Spinal cord (tissue), 9 donors: ENCODE measurements at regions not wholly inside any gene's neighbourhood (a gene's known extent, or its start where the extent isn't known, plus 50 kb on each side); places are given as distances from the start of the nearest gene placed in this dataset.

Experiments
- DNase-seq, 6 donors: peaks; one replicate each; pipeline versions ENCODE4 v3.0.0 to v3.0.0-alpha.2; 2013 to 2015; ENCODE audit warnings: low spot score in 6 of 6, low read depth in 4 of 6
- H3K27ac ChIP-seq: one replicate; pipeline ENCODE4 v1.5.1; 2013; ENCODE audit warnings: low read depth, low read length, control low read depth
- H3K27me3 ChIP-seq: one replicate; pipeline ENCODE4 v1.6.1; 2013; ENCODE audit warnings: low read length; ENCODE audit not compliant: control insufficient read depth, insufficient read depth
- H3K36me3 ChIP-seq: one replicate; pipeline ENCODE4 v1.6.1; 2013; ENCODE audit warnings: low read length; ENCODE audit not compliant: control insufficient read depth, insufficient read depth
- H3K4me1 ChIP-seq: one replicate; pipeline ENCODE4 v1.6.1; 2013; ENCODE audit warnings: low read length; ENCODE audit not compliant: control insufficient read depth, insufficient read depth
- H3K4me3 ChIP-seq: one replicate; pipeline ENCODE4 v1.5.1; 2013; ENCODE audit warnings: low read depth, low read length, control low read depth
- H3K9me3 ChIP-seq: one replicate; pipeline ENCODE4 v1.6.1; 2013; ENCODE audit warnings: low read length; ENCODE audit not compliant: control insufficient read depth, insufficient read depth
- WGBS: methylation state at CpG from one replicate; pipeline ENCODE4 v1.1.5; 2013; ENCODE audit warnings: missing lambda C conversion rate; ENCODE audit not compliant: insufficient coverage; 5-methylcytosine and 5-hydroxymethylcytosine counted together
- donor health status: healthy.

DNA sequence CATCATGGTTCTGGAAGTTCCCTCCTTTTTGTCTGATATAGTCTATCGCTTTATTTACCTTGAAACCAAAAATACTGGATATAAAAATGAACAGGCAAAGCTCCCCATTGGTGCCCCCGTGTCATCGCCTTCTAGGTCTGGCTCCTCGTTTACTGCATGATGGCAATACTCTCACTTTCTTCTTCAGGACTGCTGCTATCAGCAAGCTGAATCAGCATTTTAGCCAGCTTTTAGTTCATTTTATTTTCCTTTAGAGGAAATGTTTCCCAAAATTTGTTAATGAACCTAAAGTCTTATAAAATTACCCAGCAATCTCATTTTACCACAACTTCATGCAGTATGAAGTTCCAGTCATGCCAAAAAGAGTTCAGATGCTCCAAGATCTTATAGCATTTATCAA lies 80.5 kb downstream of the ZIC3 start:
- 40% methylated on average over 1 of the region's 4 CpGs for WGBS
- Histone ChIP-seq H3K9me3 (no peaks in the 10 kb centered on the region), H3K27ac (no peak overlapping the region), H3K27me3 (no peaks in the 10 kb centered on the region), H3K4me3 (no peak overlapping the region), H3K4me1 (no peaks in the 10 kb centered on the region), H3K36me3 (no peaks in the 10 kb centered on the region)
- no peak for DNase-seq

GRCh38 chrX:137651647-137652046 lies 85.7 kb downstream of the ZIC3 start:
- WGBS: 47% methylated on average over 1 of the region's 2 CpGs
- Histone ChIP-seq H3K27me3 (no peaks in the 10 kb centered on the region), H3K9me3 (no peaks in the 10 kb centered on the region), H3K4me1 (no peaks in the 10 kb centered on the region), H3K27ac (no peak overlapping the region), H3K36me3 (no peaks in the 10 kb centered on the region), H3K4me3 (no peak overlapping the region)
- DNase-seq: no peak

DNA sequence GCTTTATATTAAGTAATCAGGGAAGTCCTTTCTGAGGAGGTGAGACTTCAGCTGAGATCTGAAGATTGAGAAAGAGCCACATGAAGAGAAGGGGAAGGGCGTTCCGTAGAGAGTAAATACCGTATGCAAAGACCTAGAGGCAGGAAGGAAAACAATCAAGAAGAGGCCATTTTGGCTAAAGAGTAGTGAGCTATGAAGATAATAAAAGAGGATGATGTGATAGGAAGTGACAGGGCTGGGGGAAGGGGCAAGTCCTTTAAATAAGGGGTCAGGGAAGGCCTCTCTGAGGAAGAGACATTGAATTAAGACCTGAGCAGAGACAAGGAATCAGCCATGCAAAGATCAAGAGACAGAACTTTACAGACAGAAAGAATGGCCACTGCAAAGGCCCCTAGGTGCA lies 86.2 kb downstream of the ZIC3 start:
- no peaks in the 10 kb centered on the region for H3K27me3 ChIP-seq
- 74% methylated on average over 3 of the region's 3 CpGs for WGBS
- no peaks in the 10 kb centered on the region for H3K9me3 ChIP-seq
- H3K4me3 ChIP-seq: no peak overlapping the region
- H3K36me3 ChIP-seq: no peaks in the 10 kb centered on the region
- DNase-seq: no peak
- H3K27ac ChIP-seq: no peak overlapping the region
- no peaks in the 10 kb centered on the region for H3K4me1 ChIP-seq

DNA sequence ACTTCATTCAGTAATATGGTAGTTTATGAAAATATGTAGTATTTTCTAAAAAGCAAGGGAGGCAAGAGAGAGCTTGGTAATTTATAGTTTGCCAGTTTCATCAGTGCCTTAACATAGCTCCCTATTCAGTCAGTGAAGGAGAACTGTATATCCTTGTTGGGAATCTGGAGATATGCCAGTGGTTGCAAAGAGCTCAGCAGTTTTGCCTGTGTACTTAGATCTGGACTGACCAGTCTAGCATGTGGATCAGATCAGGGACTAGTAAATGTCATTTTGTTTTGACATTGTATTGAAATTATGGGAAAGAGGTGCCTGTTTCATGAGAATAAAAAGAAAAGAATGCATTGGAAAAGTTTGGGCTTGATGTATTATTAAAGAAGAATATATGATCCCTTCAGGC lies 88.6 kb downstream of the ZIC3 start:
- no peaks in the 10 kb centered on the region for H3K9me3 ChIP-seq
- H3K4me3 ChIP-seq: no peak overlapping the region
- H3K27me3 ChIP-seq: no peaks in the 10 kb centered on the region
- no peak overlapping the region for H3K27ac ChIP-seq
- DNase-seq: peak in 3 of 6 donors; percentile 7 to 38 (median 35)
- no peaks in the 10 kb centered on the region for H3K36me3 ChIP-seq
- no peaks in the 10 kb centered on the region for H3K4me1 ChIP-seq

- peak in 1 of 6 donors; percentile 52 for DNase-seq
- Histone ChIP-seq H3K4me3 (no peak overlapping the region), H3K27ac (no peak overlapping the region), H3K36me3 (no peaks in the 10 kb centered on the region), H3K27me3 (no peaks in the 10 kb centered on the region), H3K4me1 (no peaks in the 10 kb centered on the region), H3K9me3 (no peaks in the 10 kb centered on the region)
- 67% methylated on average over 3 of the region's 6 CpGs for WGBS
Measured at GRCh38 chrX:137667776-137668175, 101.8 kb downstream of the ZIC3 start.

- DNase-seq: no peak
- no peak overlapping the region for H3K4me3 ChIP-seq
Measured at GRCh38 chrX:137684591-137684990, 118.7 kb downstream of the ZIC3 start.

DNA sequence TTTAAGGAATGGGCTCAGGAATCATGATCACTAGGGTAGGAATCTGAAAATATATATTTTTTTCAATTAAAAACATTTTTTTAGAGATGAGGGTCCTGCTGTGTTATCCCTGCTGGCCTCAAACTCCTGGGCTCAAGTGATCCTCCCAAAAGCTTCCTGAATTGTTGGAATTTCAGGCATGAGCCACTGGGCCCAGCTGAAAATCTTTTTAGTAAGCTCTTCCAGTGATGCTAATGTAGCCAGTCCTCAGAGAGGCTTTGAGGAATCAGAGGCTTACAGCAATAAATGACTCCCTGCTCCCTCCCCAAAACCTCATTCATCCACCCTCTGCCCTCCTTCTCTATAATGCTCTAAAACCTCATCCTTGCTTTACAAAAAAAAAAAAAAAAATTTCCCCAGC lies 129.5 kb downstream of the ZIC3 start:
- H3K36me3 ChIP-seq: no peaks in the 10 kb centered on the region
- no peaks in the 10 kb centered on the region for H3K4me1 ChIP-seq
- H3K27ac ChIP-seq: no peak overlapping the region
- DNase-seq: no peak
- no peaks in the 10 kb centered on the region for H3K27me3 ChIP-seq
- H3K4me3 ChIP-seq: no peak overlapping the region
- no peaks in the 10 kb centered on the region for H3K9me3 ChIP-seq

More at GRCh38 chrX:137684591-137684990, 118.7 kb downstream of the ZIC3 start:
- H3K27ac ChIP-seq: no peak overlapping the region
- H3K27me3 ChIP-seq: no peaks in the 10 kb centered on the region
- no peaks in the 10 kb centered on the region for H3K4me1 ChIP-seq
- no peaks in the 10 kb centered on the region for H3K36me3 ChIP-seq
- WGBS: no CpG with 5 or more reads among the region's 2 CpGs
- no peaks in the 10 kb centered on the region for H3K9me3 ChIP-seq

DNA sequence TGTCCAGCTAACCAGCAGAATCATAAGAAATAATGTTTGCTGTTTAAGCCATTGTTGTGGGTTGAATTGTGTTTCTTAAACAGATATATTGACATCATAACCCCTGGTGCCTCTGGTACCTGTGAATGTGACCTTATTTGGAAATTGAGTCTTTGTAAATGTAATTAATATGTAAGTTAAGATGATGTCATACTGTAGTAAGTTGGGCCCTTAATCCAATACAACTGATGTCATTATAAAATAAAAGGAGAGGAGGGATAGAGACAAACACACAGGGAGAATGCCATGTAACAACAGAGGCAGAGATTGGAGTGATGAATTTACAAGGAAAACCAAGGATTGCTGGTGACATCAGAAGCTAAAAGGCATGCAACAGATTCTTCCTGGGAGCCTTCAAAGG lies 141.4 kb downstream of the ZIC3 start:
- Histone ChIP-seq H3K9me3 (no peaks in the 10 kb centered on the region), H3K27me3 (no peaks in the 10 kb centered on the region), H3K27ac (no peak overlapping the region), H3K4me1 (no peaks in the 10 kb centered on the region), H3K36me3 (no peaks in the 10 kb centered on the region), H3K4me3 (no peak overlapping the region)
- no peak for DNase-seq

DNA sequence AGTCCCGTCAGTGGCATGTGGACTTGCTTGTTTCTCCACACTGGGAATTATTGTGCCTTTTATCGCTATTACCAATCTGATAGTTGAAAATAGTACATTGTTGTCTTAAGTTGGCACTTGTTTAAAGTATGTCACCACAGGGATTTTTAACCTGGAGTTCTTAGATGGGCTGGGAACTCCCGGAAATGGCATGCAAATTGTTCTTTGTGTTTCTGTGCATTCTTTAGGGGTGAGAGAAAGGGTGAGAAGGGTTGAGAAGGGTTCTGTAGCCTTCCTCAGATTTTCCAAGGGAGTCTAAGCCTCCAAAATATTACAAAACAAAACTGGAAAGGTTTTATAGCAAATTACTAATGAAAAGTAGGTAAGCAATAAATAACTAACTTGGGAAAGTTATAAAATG lies 176.9 kb downstream of the ZIC3 start:
- no peaks in the 10 kb centered on the region for H3K27me3 ChIP-seq
- DNase-seq: no peak
- no CpG with 5 or more reads among the region's 3 CpGs for WGBS

GRCh38 chrX:137743414-137743813 lies 177.5 kb downstream of the ZIC3 start:
- H3K4me1 ChIP-seq: no peaks in the 10 kb centered on the region
- 100% methylated on average over 1 of the region's 1 CpG for WGBS
- no peaks in the 10 kb centered on the region for H3K9me3 ChIP-seq
- no peaks in the 10 kb centered on the region for H3K27me3 ChIP-seq
- H3K36me3 ChIP-seq: no peaks in the 10 kb centered on the region
- no peak for DNase-seq
- no peak overlapping the region for H3K27ac ChIP-seq
- no peak overlapping the region for H3K4me3 ChIP-seq

More for the DNA sequence above, 176.9 kb downstream of the ZIC3 start:
- Histone ChIP-seq H3K27ac (no peak overlapping the region), H3K4me3 (no peak overlapping the region), H3K4me1 (no peaks in the 10 kb centered on the region), H3K9me3 (no peaks in the 10 kb centered on the region), H3K36me3 (no peaks in the 10 kb centered on the region)

- no peaks in the 10 kb centered on the region for H3K36me3 ChIP-seq
- no peaks in the 10 kb centered on the region for H3K27me3 ChIP-seq
- DNase-seq: no peak
- H3K9me3 ChIP-seq: no peaks in the 10 kb centered on the region
- H3K4me3 ChIP-seq: no peak overlapping the region
- no peaks in the 10 kb centered on the region for H3K4me1 ChIP-seq
- no CpG with 5 or more reads among the region's 1 CpG for WGBS
- H3K27ac ChIP-seq: no peak overlapping the region
Measured at GRCh38 chrX:137746289-137746688, 180.4 kb downstream of the ZIC3 start.
